ENCODE measurements at regions not wholly inside any gene's neighbourhood (a gene's known extent, or its start where the extent isn't known, plus 50 kb on each side); places are given as distances from the start of the nearest gene placed in this dataset.

DNA sequence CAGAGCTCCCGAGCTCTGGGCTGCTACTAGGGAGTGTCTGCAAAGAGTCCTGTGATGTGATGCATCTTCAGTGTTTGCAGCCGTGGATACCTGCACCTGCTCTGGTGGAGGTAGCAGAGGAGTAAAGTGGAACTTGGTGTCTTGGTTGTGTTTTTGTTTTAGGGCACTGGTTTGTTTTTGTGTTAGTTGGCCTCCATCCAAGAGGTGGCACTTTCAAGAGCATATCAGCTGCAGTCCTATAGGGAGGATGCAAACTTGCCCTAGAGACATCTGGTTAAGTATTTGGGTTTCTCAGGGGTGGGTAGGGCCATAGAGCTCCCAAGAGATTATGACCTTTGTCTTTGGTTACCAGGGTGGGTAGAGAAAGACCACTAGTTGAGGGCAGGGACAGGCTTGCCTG, 1249.0 kb upstream of the FAM98A start:
- TF ChIP-seq, protein P1, sequence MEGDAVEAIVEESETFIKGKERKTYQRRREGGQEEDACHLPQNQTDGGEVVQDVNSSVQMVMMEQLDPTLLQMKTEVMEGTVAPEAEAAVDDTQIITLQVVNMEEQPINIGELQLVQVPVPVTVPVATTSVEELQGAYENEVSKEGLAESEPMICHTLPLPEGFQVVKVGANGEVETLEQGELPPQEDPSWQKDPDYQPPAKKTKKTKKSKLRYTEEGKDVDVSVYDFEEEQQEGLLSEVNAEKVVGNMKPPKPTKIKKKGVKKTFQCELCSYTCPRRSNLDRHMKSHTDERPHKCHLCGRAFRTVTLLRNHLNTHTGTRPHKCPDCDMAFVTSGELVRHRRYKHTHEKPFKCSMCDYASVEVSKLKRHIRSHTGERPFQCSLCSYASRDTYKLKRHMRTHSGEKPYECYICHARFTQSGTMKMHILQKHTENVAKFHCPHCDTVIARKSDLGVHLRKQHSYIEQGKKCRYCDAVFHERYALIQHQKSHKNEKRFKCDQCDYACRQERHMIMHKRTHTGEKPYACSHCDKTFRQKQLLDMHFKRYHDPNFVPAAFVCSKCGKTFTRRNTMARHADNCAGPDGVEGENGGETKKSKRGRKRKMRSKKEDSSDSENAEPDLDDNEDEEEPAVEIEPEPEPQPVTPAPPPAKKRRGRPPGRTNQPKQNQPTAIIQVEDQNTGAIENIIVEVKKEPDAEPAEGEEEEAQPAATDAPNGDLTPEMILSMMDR (IDR thresholded peaks at IDR 0.05), result no peak
- no peak for TF ChIP-seq POLR2A (IDR thresholded peaks at IDR 0.05)
- no peak for TF ChIP-seq POLR2AphosphoS5 (IDR thresholded peaks at IDR 0.05)

Data from prostate gland (tissue), 2 donors.